Cardiac fibroblast (primary cell): ENCODE measurements at regions not wholly inside any gene's neighbourhood (a gene's known extent, or its start where the extent isn't known, plus 50 kb on each side); places are given as distances from the start of the nearest gene placed in this dataset.

ENCODE experiments used
- DNase-seq, 2 donors: peaks; one replicate each; pipeline versions ENCODE4 v3.0.0 to v3.0.0-alpha.2; 2010; ENCODE audit warnings: low read depth in 2 of 2
- H3K4me3 ChIP-seq, 2 donors: replicated peaks in 1 of 2; 1 replicate in 1 of 2; 2 replicates in 1 of 2; pipeline ENCODE4 v1.5.1; 2011; ENCODE audit warnings: low read depth in 2 of 2, low read length in 2 of 2, mild to moderate bottlenecking in 2 of 2, moderate library complexity in 1 of 2
- TF ChIP-seq, protein P1 (sequence below): IDR thresholded peaks from one replicate; pipeline ENCODE4 v1.5.1; 2011; ENCODE audit warnings: low read depth, mild to moderate bottlenecking, low read length, inconsistent platforms

DNA sequence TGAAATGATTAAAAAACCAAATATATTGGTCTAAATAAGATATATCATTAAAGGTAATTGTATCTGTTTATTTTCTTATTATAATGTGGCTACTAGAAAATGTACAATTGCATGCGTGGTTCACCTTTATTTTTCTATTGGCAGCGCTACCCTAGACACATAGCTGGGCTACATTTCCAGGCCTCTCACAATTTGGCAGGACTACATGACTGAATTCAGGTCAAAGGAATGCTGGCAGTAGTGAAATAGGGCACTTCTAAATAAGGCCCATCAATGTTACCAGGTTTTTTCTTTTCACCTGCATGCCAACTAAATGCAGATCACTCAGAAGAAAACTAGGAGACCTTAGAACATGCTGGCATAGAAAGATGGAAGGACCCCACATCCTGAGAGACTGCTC lies 1072.9 kb upstream of the SLIT2 start:
- H3K4me3 ChIP-seq = no peak overlapping the region
- TF ChIP-seq, protein P1, sequence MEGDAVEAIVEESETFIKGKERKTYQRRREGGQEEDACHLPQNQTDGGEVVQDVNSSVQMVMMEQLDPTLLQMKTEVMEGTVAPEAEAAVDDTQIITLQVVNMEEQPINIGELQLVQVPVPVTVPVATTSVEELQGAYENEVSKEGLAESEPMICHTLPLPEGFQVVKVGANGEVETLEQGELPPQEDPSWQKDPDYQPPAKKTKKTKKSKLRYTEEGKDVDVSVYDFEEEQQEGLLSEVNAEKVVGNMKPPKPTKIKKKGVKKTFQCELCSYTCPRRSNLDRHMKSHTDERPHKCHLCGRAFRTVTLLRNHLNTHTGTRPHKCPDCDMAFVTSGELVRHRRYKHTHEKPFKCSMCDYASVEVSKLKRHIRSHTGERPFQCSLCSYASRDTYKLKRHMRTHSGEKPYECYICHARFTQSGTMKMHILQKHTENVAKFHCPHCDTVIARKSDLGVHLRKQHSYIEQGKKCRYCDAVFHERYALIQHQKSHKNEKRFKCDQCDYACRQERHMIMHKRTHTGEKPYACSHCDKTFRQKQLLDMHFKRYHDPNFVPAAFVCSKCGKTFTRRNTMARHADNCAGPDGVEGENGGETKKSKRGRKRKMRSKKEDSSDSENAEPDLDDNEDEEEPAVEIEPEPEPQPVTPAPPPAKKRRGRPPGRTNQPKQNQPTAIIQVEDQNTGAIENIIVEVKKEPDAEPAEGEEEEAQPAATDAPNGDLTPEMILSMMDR = no peak
- DNase-seq = no peak

DNA sequence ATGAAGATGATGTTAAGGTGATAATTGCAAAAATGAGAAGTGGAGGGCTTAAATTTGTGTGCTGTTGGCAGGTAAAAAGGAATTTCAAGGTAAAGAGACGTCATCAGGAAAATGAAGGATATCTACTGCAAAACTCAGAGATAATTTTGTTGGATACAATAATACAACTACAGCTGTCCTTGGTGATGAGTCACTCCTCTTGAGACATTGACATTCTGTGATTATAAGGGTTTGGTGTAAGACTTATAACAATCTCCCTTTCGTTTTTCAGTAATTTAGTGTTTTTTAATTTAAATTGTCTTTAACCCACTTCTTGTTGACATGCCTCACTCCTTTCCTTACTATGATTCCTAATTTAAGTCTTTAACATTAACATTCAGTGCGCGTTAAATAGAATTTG lies 1074.1 kb upstream of the SLIT2 start:
- DNase-seq = peak in 1 of 2 donors; percentile 26
- H3K4me3 ChIP-seq = no peak overlapping the region
- TF ChIP-seq, protein P1 = no peak

DNA sequence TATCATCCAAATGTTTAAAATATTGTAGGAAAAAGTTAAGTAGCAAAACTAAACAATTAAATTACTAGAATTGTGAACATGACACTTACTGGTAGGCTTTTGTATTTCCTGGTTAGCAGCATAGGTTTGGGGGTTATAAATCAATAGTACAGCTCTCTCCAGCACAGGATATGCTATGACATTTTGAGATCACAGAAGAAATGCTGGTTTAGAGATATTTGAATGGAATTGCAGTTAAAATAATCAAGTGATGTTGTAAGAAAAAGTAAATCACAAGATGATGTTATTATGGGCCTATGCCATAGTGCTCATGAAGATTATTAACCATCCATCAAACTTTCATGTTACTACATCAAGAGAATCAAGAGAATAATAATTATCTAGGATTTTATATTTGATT lies 1079.9 kb upstream of the SLIT2 start:
- TF ChIP-seq, protein P1 = no peak
- H3K4me3 ChIP-seq = no peak overlapping the region
- DNase-seq = no peak

DNA sequence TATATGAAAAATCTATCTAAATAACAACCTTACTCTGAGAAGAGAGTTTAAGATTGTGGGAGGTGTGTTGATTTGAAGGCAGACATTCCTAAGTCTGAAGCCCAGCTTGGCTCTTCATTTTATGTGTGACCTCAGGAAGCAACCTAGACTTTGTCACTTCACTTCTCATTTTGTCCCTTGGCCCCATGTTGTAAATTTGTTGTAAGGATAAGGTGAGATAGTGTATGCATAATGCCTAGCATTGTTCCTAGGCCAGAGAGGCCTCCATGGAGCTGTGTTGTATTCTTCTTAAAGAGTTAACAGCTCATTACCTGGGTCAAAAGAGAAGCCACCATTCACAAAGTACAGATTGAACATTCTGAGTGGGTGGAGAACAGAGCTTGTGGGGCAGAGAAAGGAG lies 1084.4 kb upstream of the SLIT2 start:
- H3K4me3 ChIP-seq = no peak overlapping the region
- TF ChIP-seq, protein P1 = no peak
- no peak for DNase-seq

DNA sequence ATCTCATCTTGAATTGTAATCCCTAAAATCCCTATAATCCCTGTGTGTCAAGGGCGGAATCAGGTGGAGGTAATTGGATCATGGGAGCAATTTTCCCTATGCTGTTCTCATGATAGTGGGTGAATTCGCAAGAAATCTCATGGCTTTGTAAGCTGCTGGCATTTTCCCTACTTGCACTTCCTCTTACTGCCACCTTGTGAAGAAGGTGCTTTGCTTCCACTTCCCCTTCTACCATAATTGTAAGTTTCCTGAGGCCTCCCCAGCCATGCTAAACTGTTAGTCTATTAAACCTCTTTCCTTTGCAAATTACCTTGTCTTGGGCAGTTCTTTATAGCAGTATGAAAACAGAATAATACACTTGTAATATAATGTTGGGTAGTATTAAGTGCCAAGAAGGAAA lies 1087.4 kb upstream of the SLIT2 start:
- H3K4me3 ChIP-seq = no peak overlapping the region
- TF ChIP-seq, protein P1 = no peak
- no peak for DNase-seq

DNA sequence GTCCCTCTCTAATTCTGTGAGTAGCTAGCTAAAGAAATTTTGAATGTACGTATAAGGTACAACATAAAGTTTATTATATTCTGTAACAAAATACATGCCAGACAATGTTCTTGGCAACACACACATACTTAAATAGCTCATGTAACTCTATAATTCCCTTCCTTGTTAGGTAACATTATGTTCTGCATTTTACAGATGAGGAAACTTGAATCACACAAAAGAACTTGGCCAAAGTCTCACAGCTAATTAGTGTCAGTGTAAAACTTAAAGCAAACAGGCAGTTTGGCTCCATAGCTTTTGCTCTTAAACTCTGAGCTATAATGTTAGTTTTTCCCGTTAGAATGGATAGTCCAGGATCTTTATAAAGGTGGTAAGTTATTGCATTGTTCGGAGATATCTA lies 1091.8 kb upstream of the SLIT2 start:
- no peak for DNase-seq
- TF ChIP-seq, protein P1 = no peak
- H3K4me3 ChIP-seq = no peak overlapping the region

DNA sequence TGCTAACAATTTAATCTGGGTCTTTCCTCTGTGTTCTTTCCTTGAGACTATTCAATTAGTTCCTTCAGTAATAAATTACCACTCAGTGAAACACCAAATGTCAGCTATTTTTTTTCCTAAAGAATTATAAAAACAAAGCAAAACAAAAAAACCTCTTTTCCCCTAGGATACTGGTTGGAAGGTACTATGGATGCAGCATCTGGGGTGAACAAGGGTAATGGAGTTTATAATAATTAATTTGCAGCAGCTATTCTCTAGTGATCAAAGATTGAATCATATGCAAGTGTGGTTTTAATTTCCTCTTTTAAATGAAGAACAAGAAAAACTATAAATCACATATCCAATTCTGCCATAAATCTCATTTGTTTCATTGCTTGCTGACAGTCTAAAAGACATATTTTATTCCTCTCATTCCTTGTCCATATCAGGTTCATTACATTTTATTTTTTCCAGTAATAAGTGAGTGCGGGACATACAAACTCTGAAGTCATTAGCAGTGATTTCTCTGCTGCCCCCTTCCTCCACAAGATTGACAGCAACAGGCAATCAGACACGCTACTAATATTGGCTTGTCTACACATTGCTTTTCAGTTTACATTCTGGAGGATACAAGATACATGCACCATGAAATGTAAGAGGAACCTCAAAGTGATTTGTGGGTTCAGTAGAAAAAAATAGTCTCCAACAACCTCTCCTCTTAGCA lies 1093.4 kb upstream of the SLIT2 start:
- DNase-seq = no peak
- TF ChIP-seq, protein P1 = no peak
- no peak overlapping the region for H3K4me3 ChIP-seq
